HepG2 (cell line): ENCODE measurements at regions not wholly inside any gene's neighbourhood (a gene's known extent, or its start where the extent isn't known, plus 50 kb on each side); places are given as distances from the start of the nearest gene placed in this dataset.

ENCODE experiments used
- ATAC-seq: fragments of 200-7000 bp; cut with Tn5 transposase; 3 replicates; pipeline ENCODE4 v1.9.1; 2020; ENCODE audit warnings: mild to moderate bottlenecking, moderate library complexity
- BruUV-seq: library from RNA; stranded (reverse); fragments of 400-500 nt; replicated peaks from 2 replicates; lab custom pipeline; 2021; lab: Mats Ljungman, UMichigan
- CTCF ChIA-PET: fragments of 300-600 bp; formaldehyde crosslinking; extraction: SDS; loops from one replicate; lab custom pipeline; 2021; ENCODE audit warnings: low total read pairs, inconsistent platforms, low intra/inter-chr PET ratio; lab: Yijun Ruan, JAX
- POLR2A ChIA-PET: fragments of 350-600 bp; sonication (Branson Sonifier 250); formaldehyde crosslinking; loops from one replicate; lab custom pipeline; 2020; ENCODE audit warnings: antibody characterized with exemption, inconsistent platforms; lab: Yijun Ruan, JAX
- DNase-seq: peaks from one replicate; pipeline ENCODE4 v3.0.0-alpha.2; 2015; ENCODE audit warnings: low spot score
- FAIRE-seq: peaks from 3 replicates; lab custom pipeline; 2011; peaks lifted over from hg19 to GRCh38; lab: Jason Lieb, UNC
- H2AFZ ChIP-seq: one replicate; pipeline ENCODE4 v1.6.1; 2011; ENCODE audit warnings: low read length, inconsistent platforms
- H3K27ac ChIP-seq: fragments of 300-600 bp; 3 replicates; pipeline ENCODE4 v1.8.0; 2011; ENCODE audit warnings: mixed run types, mild to moderate bottlenecking, mixed read lengths, low read length, inconsistent platforms; ENCODE audit not compliant: insufficient read depth; ENCODE audit errors: extremely low read length
- H3K27me3 ChIP-seq, 2 experiments: fragments of 200-600 bp in 1 of 2; 2 replicates in 1 of 2; 3 replicates in 1 of 2; pipeline versions ENCODE4 v1.6.0 to v1.8.0; 2011; ENCODE audit warnings: low read length in 2 of 2, mild to moderate bottlenecking in 2 of 2, moderate library complexity in 2 of 2, inconsistent platforms in 1 of 2; ENCODE audit not compliant: insufficient read depth in 2 of 2, control insufficient read depth in 1 of 2
- H3K36me3 ChIP-seq, 2 experiments: fragments of 200-600 bp in 1 of 2; replicated peaks in 1 of 2; 2 replicates in 1 of 2; 3 replicates in 1 of 2; pipeline versions ENCODE4 v1.5.1 to v1.8.0; 2011; ENCODE audit warnings: low read length in 2 of 2, inconsistent platforms in 1 of 2; ENCODE audit not compliant: insufficient read depth in 2 of 2, control insufficient read depth in 1 of 2
- H3K4me1 ChIP-seq: 2 replicates; pipeline ENCODE4 v1.5.1; 2012; ENCODE audit warnings: low read length, inconsistent platforms; ENCODE audit not compliant: insufficient read depth
- H3K4me2 ChIP-seq: 2 replicates; pipeline ENCODE4 v1.6.0; 2011; ENCODE audit warnings: low read depth, low read length, inconsistent platforms
- H3K4me3 ChIP-seq, 3 experiments: fragments of 200-600 bp in 1 of 3; sonication (generic), shearing (Covaris generic) in 1 of 3; replicated peaks in 1 of 3; 2 replicates each; pipeline ENCODE4 v1.5.1; 2011 to 2016; ENCODE audit warnings: low read length in 3 of 3, inconsistent platforms in 2 of 3, low read depth in 2 of 3, mild to moderate bottlenecking in 2 of 3, control low read depth in 1 of 3, mixed read lengths in 1 of 3; ENCODE audit not compliant: insufficient read depth in 1 of 3
- H3K79me2 ChIP-seq: one replicate; pipeline ENCODE4 v1.6.1; 2011; ENCODE audit warnings: low read length, inconsistent platforms; ENCODE audit not compliant: insufficient read depth
- H3K9ac ChIP-seq: 2 replicates; pipeline ENCODE4 v1.6.0; 2011; ENCODE audit warnings: mild to moderate bottlenecking, low read depth, low read length, inconsistent platforms; ENCODE audit not compliant: insufficient read depth
- H3K9me3 ChIP-seq: 2 replicates; pipeline ENCODE4 v1.5.1; 2012; ENCODE audit warnings: mild to moderate bottlenecking, low read length
- H4K20me1 ChIP-seq: 2 replicates; pipeline ENCODE4 v1.6.0; 2011; ENCODE audit warnings: inconsistent platforms, mild to moderate bottlenecking, low read length, moderate library complexity; ENCODE audit not compliant: insufficient read depth
- ASH2L ChIP-seq: fragments of 300-600, 200-600 bp; sonication (generic); IDR thresholded peaks from 2 replicates; pipeline ENCODE4 v1.7.0; 2017; ENCODE audit warnings: low read depth, mild to moderate bottlenecking, moderate library complexity, mixed read lengths, low read length; ENCODE audit not compliant: insufficient read length
- CC2D1A ChIP-seq: sonication (generic); formaldehyde crosslinking; IDR thresholded peaks from 2 replicates; pipeline ENCODE4 v1.8.1; 2023; ENCODE audit warnings: mild to moderate bottlenecking, missing genetic modification reagents
- ELF4 ChIP-seq: sonication (generic); formaldehyde crosslinking; IDR thresholded peaks from 2 replicates; pipeline ENCODE4 v1.5.0; 2020; ENCODE audit warnings: missing genetic modification reagents, mild to moderate bottlenecking, moderate library complexity, borderline replicate concordance
- FOXJ3 ChIP-seq: sonication (generic); formaldehyde crosslinking; IDR thresholded peaks from 2 replicates; pipeline ENCODE4 v1.4.0; 2020; ENCODE audit warnings: missing genetic modification reagents, mild to moderate bottlenecking, borderline replicate concordance
- KDM2A ChIP-seq: sonication (generic); formaldehyde crosslinking; IDR thresholded peaks from 2 replicates; pipeline ENCODE4 v1.4.0; 2020; ENCODE audit warnings: low read depth, missing genetic modification reagents, borderline replicate concordance
- MYNN ChIP-seq: sonication (generic); formaldehyde crosslinking; IDR thresholded peaks from 2 replicates; pipeline ENCODE4 v1.4.0; 2020; ENCODE audit warnings: mild to moderate bottlenecking, low read depth, missing genetic modification reagents
- POLR2A ChIP-seq, 2 experiments: IDR thresholded peaks; 2 replicates each; pipeline ENCODE4 v1.6.1; 2011; ENCODE audit warnings: low read depth in 2 of 2, low read length in 2 of 2, mild to moderate bottlenecking in 1 of 2, moderate library complexity in 1 of 2; ENCODE audit not compliant: insufficient read depth in 1 of 2
- POLR2G ChIP-seq: fragments of 200-400 bp; formaldehyde crosslinking; IDR thresholded peaks from 2 replicates; pipeline ENCODE4 v1.6.1; 2018; ENCODE audit warnings: mild to moderate bottlenecking, low read depth, low read length, moderate library complexity
- SUZ12 ChIP-seq: fragments of 150-350 bp; IDR thresholded peaks from 2 replicates; pipeline ENCODE4 v1.6.1; 2014; ENCODE audit warnings: low read depth, low read length
- ZBTB7B ChIP-seq: sonication (generic); formaldehyde crosslinking; IDR thresholded peaks from 2 replicates; pipeline ENCODE4 v1.4.0; 2020; ENCODE audit warnings: missing genetic modification reagents
- ZNF225 ChIP-seq: sonication (generic); formaldehyde crosslinking; IDR thresholded peaks from 2 replicates; pipeline ENCODE4 v1.4.0; 2020; ENCODE audit warnings: mild to moderate bottlenecking, missing genetic modification reagents
- ZNF317 ChIP-seq: sonication (generic); formaldehyde crosslinking; IDR thresholded peaks from 2 replicates; pipeline ENCODE4 v1.5.0; 2020; ENCODE audit warnings: mild to moderate bottlenecking, missing genetic modification reagents
- ZNF382 ChIP-seq: sonication (generic); formaldehyde crosslinking; IDR thresholded peaks from 2 replicates; pipeline ENCODE4 v1.5.0; 2020; ENCODE audit warnings: missing genetic modification reagents, mild to moderate bottlenecking, borderline replicate concordance
- ZNF510 ChIP-seq: sonication (generic); formaldehyde crosslinking; IDR thresholded peaks from 2 replicates; pipeline ENCODE4 v1.4.0; 2020; ENCODE audit warnings: low read depth, mild to moderate bottlenecking, missing genetic modification reagents
- ZSCAN9 ChIP-seq: IDR thresholded peaks from 2 replicates; pipeline ENCODE4 v1.6.1; 2016; ENCODE audit warnings: borderline replicate concordance
- WGBS: methylation state at CpG from one replicate; pipeline ENCODE4 v1.1.6; 2017; ENCODE audit warnings: low lambda C conversion rate; 5-methylcytosine and 5-hydroxymethylcytosine counted together
- in situ Hi-C: cut with HindIII; loops from 2 replicates; pipeline ENCODE4 v1.10.0; 2017; ENCODE audit warnings: low pct_unique_long_range_greater_than_20kb; ENCODE audit not compliant: extremely low pct_ligation_motif_present
- intact Hi-C: fragments of 100-400 bp; cut with micrococcal nuclease; formaldehyde crosslinking; loops from one replicate; pipeline ENCODE4 v1.10.0; 2022; ENCODE audit not compliant: unreplicated experiment
- TF ChIP-seq, protein P1 (sequence below): sonication (generic); formaldehyde crosslinking; IDR thresholded peaks from 2 replicates; pipeline ENCODE4 v1.4.0; 2020; ENCODE audit warnings: missing genetic modification reagents, borderline replicate concordance
- TF ChIP-seq, protein P2 (sequence below): sonication (generic); formaldehyde crosslinking; IDR thresholded peaks from 2 replicates; pipeline ENCODE4 v1.5.0; 2020; ENCODE audit warnings: missing genetic modification reagents
- TF ChIP-seq, protein P3 (sequence below): sonication (generic); formaldehyde crosslinking; IDR thresholded peaks from 2 replicates; pipeline ENCODE4 v1.5.0; 2020; ENCODE audit warnings: missing genetic modification reagents
- TF ChIP-seq, protein P4 (sequence below): sonication (generic); formaldehyde crosslinking; IDR thresholded peaks from 2 replicates; pipeline ENCODE4 v1.5.0; 2020; ENCODE audit warnings: missing genetic modification reagents, mild to moderate bottlenecking, borderline replicate concordance

DNA sequence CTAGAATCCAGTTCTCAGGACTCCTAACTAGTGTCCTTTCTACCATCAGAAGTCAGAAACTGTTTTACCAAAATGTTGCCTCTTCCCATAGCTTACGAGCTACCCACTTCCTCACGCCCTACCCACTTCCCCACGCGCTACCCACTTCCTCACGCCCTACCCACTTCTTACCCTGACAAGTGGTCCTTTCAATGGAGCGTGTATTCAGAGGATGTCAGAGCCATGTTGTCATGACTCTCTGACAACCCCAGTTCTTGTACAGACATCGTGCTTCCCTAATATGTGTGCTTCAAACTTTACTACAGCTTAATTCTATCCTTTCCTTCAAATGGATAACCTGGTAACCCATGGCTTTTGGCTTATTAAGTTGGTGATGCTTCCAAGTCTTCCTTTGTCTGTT is 84.8 kb upstream of the PHF14 start:
- no TSS peak for BruUV-seq
- no peak overlapping the region for H2AFZ ChIP-seq
- no peak for DNase-seq
- H3K27me3 ChIP-seq, result no peaks in the 10 kb centered on the region
- no peak overlapping the region for H3K27ac ChIP-seq
- no peak for FAIRE-seq
- WGBS, result 25% methylated on average over 7 of the region's 7 CpGs
- CTCF ChIA-PET, result no interaction called here
- H3K9me3 ChIP-seq, result no peaks in the 10 kb centered on the region
- H3K4me1 ChIP-seq, result no peaks in the 10 kb centered on the region; the same call in 1 of the 2 replicates
- TF ChIP-seq ZBTB7B (no peak), KDM2A (CRISPR knock-in tag) (no peak), ZNF382 (CRISPR knock-in tag) (no peak), ZSCAN9 (CRISPR knock-in tag) (no peak), ELF4 (CRISPR knock-in tag) (no peak), POLR2A (IDR thresholded peaks at IDR 0.05; ENCODE audit: insufficient read depth in 1 of 2, low read depth in 2 of 2, low read length in 2 of 2) (no peak), ZNF225 (no peak), ZNF317 (CRISPR knock-in tag) (no peak), ASH2L (no peak), FOXJ3 (CRISPR knock-in tag) (no peak), SUZ12 (no peak), POLR2G (no peak), ZNF510 (CRISPR knock-in tag) (no peak), CC2D1A (CRISPR knock-in tag) (no peak), MYNN (CRISPR knock-in tag) (no peak)
- TF ChIP-seq, protein P1, sequence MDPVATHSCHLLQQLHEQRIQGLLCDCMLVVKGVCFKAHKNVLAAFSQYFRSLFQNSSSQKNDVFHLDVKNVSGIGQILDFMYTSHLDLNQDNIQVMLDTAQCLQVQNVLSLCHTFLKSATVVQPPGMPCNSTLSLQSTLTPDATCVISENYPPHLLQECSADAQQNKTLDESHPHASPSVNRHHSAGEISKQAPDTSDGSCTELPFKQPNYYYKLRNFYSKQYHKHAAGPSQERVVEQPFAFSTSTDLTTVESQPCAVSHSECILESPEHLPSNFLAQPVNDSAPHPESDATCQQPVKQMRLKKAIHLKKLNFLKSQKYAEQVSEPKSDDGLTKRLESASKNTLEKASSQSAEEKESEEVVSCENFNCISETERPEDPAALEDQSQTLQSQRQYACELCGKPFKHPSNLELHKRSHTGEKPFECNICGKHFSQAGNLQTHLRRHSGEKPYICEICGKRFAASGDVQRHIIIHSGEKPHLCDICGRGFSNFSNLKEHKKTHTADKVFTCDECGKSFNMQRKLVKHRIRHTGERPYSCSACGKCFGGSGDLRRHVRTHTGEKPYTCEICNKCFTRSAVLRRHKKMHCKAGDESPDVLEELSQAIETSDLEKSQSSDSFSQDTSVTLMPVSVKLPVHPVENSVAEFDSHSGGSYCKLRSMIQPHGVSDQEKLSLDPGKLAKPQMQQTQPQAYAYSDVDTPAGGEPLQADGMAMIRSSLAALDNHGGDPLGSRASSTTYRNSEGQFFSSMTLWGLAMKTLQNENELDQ (CRISPR knock-in tag), result no peak
- TF ChIP-seq, protein P2, sequence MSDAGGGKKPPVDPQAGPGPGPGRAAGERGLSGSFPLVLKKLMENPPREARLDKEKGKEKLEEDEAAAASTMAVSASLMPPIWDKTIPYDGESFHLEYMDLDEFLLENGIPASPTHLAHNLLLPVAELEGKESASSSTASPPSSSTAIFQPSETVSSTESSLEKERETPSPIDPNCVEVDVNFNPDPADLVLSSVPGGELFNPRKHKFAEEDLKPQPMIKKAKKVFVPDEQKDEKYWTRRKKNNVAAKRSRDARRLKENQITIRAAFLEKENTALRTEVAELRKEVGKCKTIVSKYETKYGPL, result no peak
- TF ChIP-seq, protein P3, sequence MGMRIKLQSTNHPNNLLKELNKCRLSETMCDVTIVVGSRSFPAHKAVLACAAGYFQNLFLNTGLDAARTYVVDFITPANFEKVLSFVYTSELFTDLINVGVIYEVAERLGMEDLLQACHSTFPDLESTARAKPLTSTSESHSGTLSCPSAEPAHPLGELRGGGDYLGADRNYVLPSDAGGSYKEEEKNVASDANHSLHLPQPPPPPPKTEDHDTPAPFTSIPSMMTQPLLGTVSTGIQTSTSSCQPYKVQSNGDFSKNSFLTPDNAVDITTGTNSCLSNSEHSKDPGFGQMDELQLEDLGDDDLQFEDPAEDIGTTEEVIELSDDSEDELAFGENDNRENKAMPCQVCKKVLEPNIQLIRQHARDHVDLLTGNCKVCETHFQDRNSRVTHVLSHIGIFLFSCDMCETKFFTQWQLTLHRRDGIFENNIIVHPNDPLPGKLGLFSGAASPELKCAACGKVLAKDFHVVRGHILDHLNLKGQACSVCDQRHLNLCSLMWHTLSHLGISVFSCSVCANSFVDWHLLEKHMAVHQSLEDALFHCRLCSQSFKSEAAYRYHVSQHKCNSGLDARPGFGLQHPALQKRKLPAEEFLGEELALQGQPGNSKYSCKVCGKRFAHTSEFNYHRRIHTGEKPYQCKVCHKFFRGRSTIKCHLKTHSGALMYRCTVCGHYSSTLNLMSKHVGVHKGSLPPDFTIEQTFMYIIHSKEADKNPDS, result no peak
- TF ChIP-seq, protein P4, sequence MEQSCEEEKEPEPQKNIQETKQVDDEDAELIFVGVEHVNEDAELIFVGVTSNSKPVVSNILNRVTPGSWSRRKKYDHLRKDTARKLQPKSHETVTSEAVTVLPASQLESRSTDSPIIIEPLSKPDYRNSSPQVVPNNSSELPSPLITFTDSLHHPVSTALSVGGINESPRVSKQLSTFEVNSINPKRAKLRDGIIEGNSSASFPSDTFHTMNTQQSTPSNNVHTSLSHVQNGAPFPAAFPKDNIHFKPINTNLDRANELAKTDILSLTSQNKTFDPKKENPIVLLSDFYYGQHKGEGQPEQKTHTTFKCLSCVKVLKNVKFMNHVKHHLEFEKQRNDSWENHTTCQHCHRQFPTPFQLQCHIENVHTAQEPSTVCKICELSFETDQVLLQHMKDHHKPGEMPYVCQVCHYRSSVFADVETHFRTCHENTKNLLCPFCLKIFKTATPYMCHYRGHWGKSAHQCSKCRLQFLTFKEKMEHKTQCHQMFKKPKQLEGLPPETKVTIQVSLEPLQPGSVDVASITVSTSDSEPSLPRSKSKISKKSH (CRISPR knock-in tag), result no peak
- H3K79me2 ChIP-seq, result no peaks in the 10 kb centered on the region
- H3K4me3 ChIP-seq, result no peak overlapping the region
- no peak overlapping the region for H3K9ac ChIP-seq
- in situ Hi-C loops (no loop called here), intact Hi-C loops (loop anchor here (1.0 to 5.0 kb wide), 3 partner anchors 251 to 453 kb away; no protein-coding TSS in a partner anchor)
- POLR2A ChIA-PET, result no interaction called here
- no peaks in the 10 kb centered on the region for H4K20me1 ChIP-seq
- peak; percentile 57 for ATAC-seq
- H3K36me3 ChIP-seq, result no peaks in the 10 kb centered on the region
- H3K4me2 ChIP-seq, result no peak overlapping the region
